Aorta (tissue), 5 donors: ENCODE measurements at regions not wholly inside any gene's neighbourhood (a gene's known extent, or its start where the extent isn't known, plus 50 kb on each side); places are given as distances from the start of the nearest gene placed in this dataset.

ENCODE experiments used
- ATAC-seq: fragments of 200-7000 bp; cut with Tn5 transposase; one replicate; pipeline ENCODE4 v1.9.1; 2022; ENCODE audit warnings: moderate library complexity; ENCODE audit not compliant: low FRiP score
- DNase-seq, 2 donors: peaks; one replicate each; pipeline ENCODE4 v3.0.0-alpha.2; 2020
- H3K27ac ChIP-seq, 2 donors: one replicate each; pipeline ENCODE4 v1.5.1; 2013; ENCODE audit warnings: low read length in 2 of 2, mild to moderate bottlenecking in 2 of 2, moderate library complexity in 2 of 2, control low read depth in 1 of 2, inconsistent platforms in 1 of 2, low read depth in 1 of 2
- H3K27me3 ChIP-seq, 2 donors: one replicate each; pipeline ENCODE4 v1.6.1; 2013; ENCODE audit warnings: control low read depth in 1 of 2, low read length in 1 of 2, mild to moderate bottlenecking in 1 of 2, moderate library complexity in 1 of 2; ENCODE audit not compliant: insufficient read depth in 2 of 2, control insufficient read depth in 1 of 2
- H3K36me3 ChIP-seq, 2 donors: one replicate each; pipeline ENCODE4 v1.6.1; 2013; ENCODE audit warnings: control low read depth in 1 of 2, low read length in 1 of 2, mild to moderate bottlenecking in 1 of 2; ENCODE audit not compliant: insufficient read depth in 2 of 2, control insufficient read depth in 1 of 2
- H3K4me1 ChIP-seq, 2 donors: one replicate each; pipeline ENCODE4 v1.6.1; 2013; ENCODE audit warnings: low read length in 2 of 2, control low read depth in 1 of 2, mild to moderate bottlenecking in 1 of 2, moderate library complexity in 1 of 2; ENCODE audit not compliant: insufficient read depth in 2 of 2, control insufficient read depth in 1 of 2
- H3K4me3 ChIP-seq, 2 donors: one replicate each; pipeline ENCODE4 v1.5.1; 2013; ENCODE audit warnings: low read length in 2 of 2, control low read depth in 1 of 2, mild to moderate bottlenecking in 1 of 2
- H3K9me3 ChIP-seq: one replicate; pipeline ENCODE4 v1.6.1; 2013; ENCODE audit warnings: mild to moderate bottlenecking, low read length; ENCODE audit not compliant: control insufficient read depth
- WGBS, 2 donors: extraction: QIAGEN DNeasy Blood & Tissue Kit; methylation state at CpG; one replicate each; pipeline ENCODE4 v1.1.7; 2013; 5-methylcytosine and 5-hydroxymethylcytosine counted together
- intact Hi-C, 2 donors: fragments of 100-400 bp; cut with DNase I; formaldehyde crosslinking; loops; one replicate each; pipeline versions ENCODE4 v1.14.2 to v1.15.0; 2022
- donor health status: healthy with polysubstance abuse.
- donor health status: Bipolar disorder and iron deficiency.
- donor health status: DM: no; HTN: no; CAD: no.
- donor health status: DM: no; HTN: no; CAD: no.
- donor health status: DM: yes; HTN: yes; CAD: no.

- Histone ChIP-seq H3K27ac (no peak overlapping the region), H3K9me3 (no peaks in the 10 kb centered on the region), H3K4me1 (no peaks in the 10 kb centered on the region), H3K27me3 (no peaks in the 10 kb centered on the region), H3K36me3 (no peaks in the 10 kb centered on the region), H3K4me3 (no peak overlapping the region)
- ATAC-seq, result no peak
- intact Hi-C loops, result no loop called here
- no peak for DNase-seq
Measured at GRCh38 chr5:28707706-28708105, 1669.3 kb upstream of the CDH9 start.

DNA sequence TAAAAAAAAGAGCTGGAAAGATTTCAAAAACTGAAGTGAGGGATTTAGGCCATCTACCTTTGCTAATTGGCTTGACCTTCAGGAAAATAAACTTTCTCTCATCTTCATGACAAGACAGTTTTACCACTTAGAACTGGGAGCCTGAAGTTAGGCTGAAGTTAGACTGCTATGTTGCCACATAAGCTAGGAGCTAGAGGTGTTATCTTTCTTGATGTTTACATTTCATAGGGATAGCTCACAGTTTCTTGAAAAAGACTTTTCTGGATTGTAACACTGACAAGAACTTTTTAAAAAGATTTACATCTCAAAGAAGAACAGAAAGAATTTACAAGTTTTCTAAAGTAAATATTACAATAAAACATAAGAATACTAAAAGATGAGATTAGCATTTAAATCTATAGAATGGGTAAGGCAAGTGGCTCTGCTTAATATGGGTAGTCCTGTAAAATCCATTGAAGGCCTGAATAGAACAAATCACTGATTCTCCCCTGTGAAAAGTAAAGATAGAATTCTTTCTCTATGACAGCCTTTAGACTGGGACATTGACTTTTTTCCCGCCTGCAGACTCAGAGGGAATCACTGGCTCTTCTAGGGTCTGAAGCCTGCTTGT, 1665.4 kb upstream of the CDH9 start:
- WGBS, 2 donors, result 40 to 68% methylated on average over 1 of the region's 1 CpG
- no peak for ATAC-seq

GRCh38 chr5:28691526-28691925, 1653.1 kb upstream of the CDH9 start:
- intact Hi-C loops, result no loop called here
- Histone ChIP-seq H3K4me1 (no peaks in the 10 kb centered on the region), H3K36me3 (no peaks in the 10 kb centered on the region), H3K9me3 (no peaks in the 10 kb centered on the region), H3K4me3 (no peak overlapping the region), H3K27me3 (peaks cover 0 to 1% of the 10 kb centered on the region in 2 donors), H3K27ac (no peak overlapping the region)
- DNase-seq (no peak), ATAC-seq (no peak)

More for the DNA sequence above, 1665.4 kb upstream of the CDH9 start:
- no peaks in the 10 kb centered on the region for H3K9me3 ChIP-seq
- H3K36me3 ChIP-seq, result no peaks in the 10 kb centered on the region
- no peak overlapping the region for H3K27ac ChIP-seq
- no peaks in the 10 kb centered on the region for H3K4me1 ChIP-seq
- H3K27me3 ChIP-seq, result no peaks in the 10 kb centered on the region
- intact Hi-C loops, result no loop called here
- H3K4me3 ChIP-seq, result no peak overlapping the region
- no peak for DNase-seq

DNA sequence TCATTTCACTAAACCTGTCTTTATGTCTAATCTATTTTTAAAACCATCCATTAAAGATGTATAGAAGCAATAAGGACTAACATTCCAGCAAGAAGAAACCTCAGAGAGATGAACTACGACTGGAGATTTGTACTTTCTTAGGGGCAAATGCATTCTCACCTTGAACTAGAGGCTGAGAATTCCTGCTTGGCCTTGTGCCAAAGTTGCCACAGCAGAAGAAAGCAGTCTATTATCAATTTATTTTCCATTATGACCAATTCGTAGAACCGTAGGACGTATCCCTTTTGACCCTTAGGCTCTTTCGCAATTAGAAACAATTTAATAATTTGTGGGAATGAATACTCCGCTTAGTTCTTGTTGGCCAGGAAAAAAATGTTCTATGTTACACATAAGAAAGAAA, 1647.4 kb upstream of the CDH9 start:
- Histone ChIP-seq H3K27ac (no peak overlapping the region), H3K4me1 (no peaks in the 10 kb centered on the region), H3K27me3 (peaks cover 0 to 1% of the 10 kb centered on the region in 2 donors), H3K36me3 (no peaks in the 10 kb centered on the region), H3K4me3 (no peak overlapping the region), H3K9me3 (no peaks in the 10 kb centered on the region)
- DNase-seq (no peak), ATAC-seq (no peak)
- intact Hi-C loops, result no loop called here
- WGBS, 2 donors, result 79 to 81% methylated on average over 6 of the region's 6 CpGs

DNA sequence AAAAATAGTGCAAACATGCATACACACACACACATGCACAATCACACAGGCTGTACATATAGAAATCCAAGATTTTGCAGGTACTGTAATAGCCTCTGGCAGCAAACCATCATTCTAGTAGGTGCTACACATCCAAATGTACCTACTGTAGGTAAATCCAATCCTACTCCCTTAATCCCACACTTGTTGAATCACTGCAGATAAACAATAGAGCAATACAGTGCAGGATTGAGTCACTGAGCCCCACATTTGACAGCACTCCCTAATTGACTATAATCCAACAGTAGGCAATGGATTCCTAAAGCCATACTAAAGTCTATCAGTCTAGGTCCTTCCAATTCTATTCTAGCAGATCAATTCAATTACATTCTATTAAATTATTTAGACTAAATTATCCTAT, 1640.5 kb upstream of the CDH9 start:
- no peak overlapping the region for H3K4me3 ChIP-seq
- no peaks in the 10 kb centered on the region for H3K4me1 ChIP-seq
- intact Hi-C loops, result no loop called here
- no peak for ATAC-seq
- no peaks in the 10 kb centered on the region for H3K36me3 ChIP-seq
- H3K9me3 ChIP-seq, result no peaks in the 10 kb centered on the region
- H3K27ac ChIP-seq, result no peak overlapping the region
- H3K27me3 ChIP-seq, result no peaks in the 10 kb centered on the region
- no peak for DNase-seq

DNA sequence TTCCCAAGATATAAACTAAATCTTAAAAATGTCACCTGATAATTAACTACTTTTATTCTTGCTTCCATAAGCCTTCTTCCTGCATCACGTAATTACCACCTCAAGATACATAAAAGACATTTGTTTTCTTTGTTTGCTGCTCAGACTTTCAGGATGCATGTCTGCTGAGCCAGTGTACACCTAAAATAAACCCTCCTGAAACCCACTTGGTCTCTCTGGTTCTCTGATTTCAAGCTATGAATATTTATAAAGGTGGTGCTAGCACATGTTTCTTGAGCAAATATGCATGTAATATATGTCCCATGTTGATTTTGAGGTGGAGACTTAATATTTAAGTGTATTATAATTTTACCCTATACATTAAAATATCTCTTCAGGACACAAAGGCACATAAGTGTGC, 1627.7 kb upstream of the CDH9 start:
- WGBS, 2 donors, result 70 to 71% methylated on average over 1 of the region's 1 CpG
- intact Hi-C loops, result no loop called here

DNA sequence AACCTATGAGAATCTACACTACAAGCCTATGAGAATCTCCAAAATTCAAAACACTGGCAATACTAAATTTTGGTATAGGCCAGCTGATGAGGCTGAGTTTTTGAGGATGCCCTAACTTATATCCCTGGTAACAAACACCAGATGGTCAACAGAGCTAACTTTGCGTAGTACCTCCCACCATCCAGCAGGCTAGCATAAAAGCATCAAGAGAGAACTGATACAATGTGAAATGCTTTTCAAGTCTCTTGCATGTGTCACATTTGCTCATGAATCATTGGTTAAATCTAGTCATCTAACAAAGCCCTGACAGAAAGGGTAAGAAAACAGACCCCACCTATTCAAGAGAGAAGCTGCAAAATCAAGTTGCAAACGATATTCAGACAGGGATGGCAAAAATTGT, 1609.7 kb upstream of the CDH9 start:
- intact Hi-C loops, result no loop called here
- WGBS, 2 donors, result 72 to 73% methylated on average over 2 of the region's 2 CpGs
- ATAC-seq (no peak), DNase-seq (no peak)
- H3K9me3 ChIP-seq, result no peaks in the 10 kb centered on the region
- no peaks in the 10 kb centered on the region for H3K4me1 ChIP-seq
- H3K27ac ChIP-seq, result no peak overlapping the region
- no peak overlapping the region for H3K4me3 ChIP-seq
- no peaks in the 10 kb centered on the region for H3K27me3 ChIP-seq
- no peaks in the 10 kb centered on the region for H3K36me3 ChIP-seq

More for the DNA sequence above, 1627.7 kb upstream of the CDH9 start:
- no peaks in the 10 kb centered on the region for H3K36me3 ChIP-seq
- DNase-seq, result no peak
- no peak overlapping the region for H3K27ac ChIP-seq
- H3K4me1 ChIP-seq, result no peaks in the 10 kb centered on the region
- no peak for ATAC-seq
- H3K9me3 ChIP-seq, result no peaks in the 10 kb centered on the region
- no peaks in the 10 kb centered on the region for H3K27me3 ChIP-seq
- H3K4me3 ChIP-seq, result no peak overlapping the region

- DNase-seq (no peak), ATAC-seq (no peak)
- 88 to 93% methylated on average over 9 of the region's 9 CpGs for WGBS, 2 donors
- Histone ChIP-seq H3K36me3 (no peaks in the 10 kb centered on the region), H3K27me3 (no peaks in the 10 kb centered on the region), H3K4me1 (no peaks in the 10 kb centered on the region), H3K9me3 (peaks cover 1% of the 10 kb centered on the region), H3K27ac (no peak overlapping the region), H3K4me3 (no peak overlapping the region)
- intact Hi-C loops, result no loop called here
Measured at GRCh38 chr5:28632607-28633006, 1594.2 kb upstream of the CDH9 start.

GRCh38 chr5:28603869-28604268, 1565.5 kb upstream of the CDH9 start:
- WGBS, 2 donors, result 93 to 95% methylated on average over 3 of the region's 3 CpGs
- intact Hi-C loops, result no loop called here
- no peaks in the 10 kb centered on the region for H3K27me3 ChIP-seq
- no peaks in the 10 kb centered on the region for H3K4me1 ChIP-seq
- H3K36me3 ChIP-seq, result no peaks in the 10 kb centered on the region
- no peak overlapping the region for H3K27ac ChIP-seq
- no peak overlapping the region for H3K4me3 ChIP-seq
- DNase-seq (no peak), ATAC-seq (no peak)
- H3K9me3 ChIP-seq, result no peaks in the 10 kb centered on the region
